ENCODE measurements at regions not wholly inside any gene's neighbourhood (a gene's known extent, or its start where the extent isn't known, plus 50 kb on each side); places are given as distances from the start of the nearest gene placed in this dataset.

DNA sequence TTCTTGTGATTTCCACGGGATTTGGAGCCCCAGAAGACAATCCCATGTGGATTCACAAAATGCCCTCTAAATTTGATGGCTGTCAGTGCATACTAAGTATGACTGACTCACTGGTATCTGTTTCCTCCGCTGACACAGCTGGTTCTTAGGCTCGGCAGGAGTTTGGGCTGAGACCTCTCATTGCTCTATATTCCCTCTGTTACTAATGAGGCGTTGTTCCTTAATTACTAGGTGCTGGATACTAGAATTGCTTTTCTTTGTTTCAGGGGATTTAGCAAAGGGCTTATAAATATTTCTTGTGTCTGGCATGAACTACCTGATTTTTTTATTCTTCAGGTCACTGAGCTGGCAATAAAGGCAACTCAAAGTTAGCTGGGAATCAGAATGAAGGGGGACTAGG, 53.2 kb upstream of the EHF start:
- Mint-ChIP-seq H3K4me3 (no peak overlapping the region), H3K36me3 (no peaks in the 10 kb centered on the region), H3K9me3 (no peaks in the 10 kb centered on the region), H3K4me1 (ENCODE audit: unreplicated experiment) (no peaks in the 10 kb centered on the region), H3K27ac (no peak overlapping the region), H3K27me3 (peaks cover 2% of the 10 kb centered on the region)
- no peak for TF ChIP-seq CTCF (conservative IDR thresholded peaks at IDR 0.05)
- DNase-seq (ENCODE audit: extremely low spot score, unreplicated experiment), result no peak

- Mint-ChIP-seq H3K4me3 (no peak overlapping the region), H3K27me3 (peaks cover 4% of the 10 kb centered on the region), H3K27ac (no peak overlapping the region), H3K4me1 (ENCODE audit: unreplicated experiment) (no peaks in the 10 kb centered on the region), H3K36me3 (no peaks in the 10 kb centered on the region), H3K9me3 (no peaks in the 10 kb centered on the region)
- no peak for DNase-seq (ENCODE audit: extremely low spot score, unreplicated experiment)
- TF ChIP-seq CTCF (conservative IDR thresholded peaks at IDR 0.05), result no peak
Measured at GRCh38 chr11:34570584-34570983, 50.3 kb upstream of the EHF start.

Measured in type B pancreatic cell (in vitro differentiated cells).